ENCODE measurements at regions not wholly inside any gene's neighbourhood (a gene's known extent, or its start where the extent isn't known, plus 50 kb on each side); places are given as distances from the start of the nearest gene placed in this dataset.

- TF ChIP-seq CTCF (IDR thresholded peaks at IDR 0.05 in 4 of 5, conservative IDR thresholded peaks at IDR 0.05 in 1 of 5) (no peak), POLR2A (IDR thresholded peaks at IDR 0.05) (no peak)
Measured at GRCh38 chr2:220280736-220281135, 653.3 kb downstream of the SLC4A3 start.

Data from gastrocnemius medialis (tissue), 4 donors.